ENCODE measurements at regions not wholly inside any gene's neighbourhood (a gene's known extent, or its start where the extent isn't known, plus 50 kb on each side); places are given as distances from the start of the nearest gene placed in this dataset.
"Not testable (repeated sequence)": the region's sequence is repeated elsewhere in the genome, so short reads cannot be mapped to it uniquely, and the experiment has no call there.

- DNase-seq (ENCODE audit: low read depth): no peak
Measured at GRCh38 chr1:844472-845026, 79.2 kb upstream of the SAMD11 start.

GRCh38 chr1:845641-846040 lies 78.1 kb upstream of the SAMD11 start:
- peak; percentile 11 for DNase-seq (ENCODE audit: low read depth)

GRCh38 chr1:849873-850272 lies 73.8 kb upstream of the SAMD11 start:
- not testable (repeated sequence) for DNase-seq (ENCODE audit: low read depth)

- DNase-seq (ENCODE audit: low read depth): peak; percentile 4
Measured at GRCh38 chr1:850318-850717, 73.4 kb upstream of the SAMD11 start.

GRCh38 chr1:851398-851797 lies 72.3 kb upstream of the SAMD11 start:
- DNase-seq (ENCODE audit: low read depth): peak; percentile 53

GRCh38 chr1:851841-852240 lies 71.9 kb upstream of the SAMD11 start:
- not testable (repeated sequence) for DNase-seq (ENCODE audit: low read depth)

GRCh38 chr1:855202-855981 lies 68.3 kb upstream of the SAMD11 start:
- not testable (repeated sequence) for DNase-seq (ENCODE audit: low read depth)

- not testable (repeated sequence) for DNase-seq (ENCODE audit: low read depth)
Measured at GRCh38 chr1:856541-857057, 67.1 kb upstream of the SAMD11 start.

GRCh38 chr1:857926-858648 lies 65.6 kb upstream of the SAMD11 start:
- peak; percentile 3 for DNase-seq (ENCODE audit: low read depth)

- not testable (repeated sequence) for DNase-seq (ENCODE audit: low read depth)
Measured at GRCh38 chr1:858649-859041, 65.1 kb upstream of the SAMD11 start.

GRCh38 chr1:860941-861340 lies 62.8 kb upstream of the SAMD11 start:
- DNase-seq (ENCODE audit: low read depth): not testable (repeated sequence)

- no peak for DNase-seq (ENCODE audit: low read depth)
Measured at GRCh38 chr1:861714-862113, 62.0 kb upstream of the SAMD11 start.

- DNase-seq (ENCODE audit: low read depth): not testable (repeated sequence)
Measured at GRCh38 chr1:862601-863000, 61.1 kb upstream of the SAMD11 start.

- DNase-seq (ENCODE audit: low read depth): not testable (repeated sequence)
Measured at GRCh38 chr1:865633-866032, 58.1 kb upstream of the SAMD11 start.

- no peak for DNase-seq (ENCODE audit: low read depth)
Measured at GRCh38 chr1:866095-866494, 57.6 kb upstream of the SAMD11 start.

GRCh38 chr1:866631-867299 lies 57.0 kb upstream of the SAMD11 start:
- not testable (repeated sequence) for DNase-seq (ENCODE audit: low read depth)

GRCh38 chr1:867550-867949 lies 56.2 kb upstream of the SAMD11 start:
- not testable (repeated sequence) for DNase-seq (ENCODE audit: low read depth)

- DNase-seq (ENCODE audit: low read depth): peak; percentile 1
Measured at GRCh38 chr1:869499-870244, 54.1 kb upstream of the SAMD11 start.

Data from renal cortical epithelial cell (primary cell).